GM23338 (cell line): ENCODE measurements at regions not wholly inside any gene's neighbourhood (a gene's known extent, or its start where the extent isn't known, plus 50 kb on each side); places are given as distances from the start of the nearest gene placed in this dataset.

Experiments
- ATAC-seq: fragments of 200-7000 bp; cut with Tn5 transposase; 3 replicates; pipeline ENCODE4 v1.9.1; 2020
- DNase-seq: peaks from one replicate; pipeline ENCODE4 v3.0.0-alpha.2; 2015; ENCODE audit warnings: low spot score
- H2AFZ ChIP-seq: fragments of 200-600 bp; sonication (generic); 2 replicates; pipeline ENCODE4 v1.8.0; 2016; ENCODE audit warnings: antibody characterized with exemption, mild to moderate bottlenecking, moderate library complexity
- H3F3A ChIP-seq: fragments of 200-600 bp; sonication (generic); replicated peaks from 2 replicates; pipeline ENCODE4 v1.8.0; 2017; ENCODE audit warnings: antibody characterized with exemption, mixed run types, low read depth
- H3K27ac ChIP-seq: fragments of 200-600 bp; sonication (generic); 2 replicates; pipeline ENCODE4 v1.6.1; 2016; ENCODE audit warnings: low read depth
- H3K27me3 ChIP-seq: fragments of 200-600 bp; sonication (generic); 2 replicates; pipeline ENCODE4 v1.8.0; 2016; ENCODE audit warnings: mild to moderate bottlenecking, mixed run types, moderate library complexity; ENCODE audit not compliant: insufficient read depth
- H3K36me3 ChIP-seq: fragments of 200-600 bp; sonication (generic); 2 replicates; pipeline ENCODE4 v1.8.0; 2016; ENCODE audit warnings: mild to moderate bottlenecking; ENCODE audit not compliant: insufficient read depth
- H3K4me1 ChIP-seq: fragments of 200-600 bp; sonication (generic); 2 replicates; pipeline ENCODE4 v1.8.0; 2016; ENCODE audit warnings: mild to moderate bottlenecking, moderate library complexity; ENCODE audit not compliant: insufficient read depth
- H3K4me2 ChIP-seq: fragments of 200-600 bp; sonication (generic); 2 replicates; pipeline ENCODE4 v1.7.1; 2017; ENCODE audit warnings: mixed run types
- H3K4me3 ChIP-seq: fragments of 200-600 bp; sonication (generic); 2 replicates; pipeline ENCODE4 v1.6.1; 2016; ENCODE audit warnings: mixed run types
- H3K79me2 ChIP-seq: fragments of 200-600 bp; sonication (generic); replicated peaks from 2 replicates; pipeline ENCODE4 v1.8.0; 2017; ENCODE audit warnings: mild to moderate bottlenecking; ENCODE audit not compliant: insufficient read depth
- H3K9me2 ChIP-seq: fragments of 200-600 bp; sonication (generic); 2 replicates; pipeline ENCODE4 v1.8.0; 2017; ENCODE audit not compliant: insufficient read depth
- H4K20me1 ChIP-seq: fragments of 200-600 bp; sonication (generic); replicated peaks from 2 replicates; pipeline ENCODE4 v1.8.0; 2017; ENCODE audit warnings: mild to moderate bottlenecking; ENCODE audit not compliant: insufficient read depth
- H3K27ac Mint-ChIP-seq: 2 replicates; pipeline ENCODE4 v1.8.0; 2020; ENCODE audit warnings: inconsistent platforms, mild to moderate bottlenecking, moderate library complexity, mixed read lengths
- H3K27me3 Mint-ChIP-seq: 3 replicates; pipeline ENCODE4 v1.8.0; 2022; ENCODE audit warnings: low read depth, mild to moderate bottlenecking, moderate library complexity, mixed read lengths, inconsistent platforms; ENCODE audit not compliant: insufficient read depth, poor library complexity
- H3K36me3 Mint-ChIP-seq: 3 replicates; pipeline ENCODE4 v1.8.0; 2021; ENCODE audit warnings: low read depth, mild to moderate bottlenecking, inconsistent platforms, moderate library complexity, mixed read lengths
- H3K4me1 Mint-ChIP-seq: 3 replicates; pipeline ENCODE4 v1.8.0; 2020; ENCODE audit warnings: mild to moderate bottlenecking, inconsistent platforms, mixed read lengths
- H3K4me3 Mint-ChIP-seq: 3 replicates; pipeline ENCODE4 v1.8.0; 2021; ENCODE audit warnings: moderate library complexity, mild to moderate bottlenecking, inconsistent platforms, mixed read lengths
- H3K9me3 Mint-ChIP-seq: 3 replicates; pipeline ENCODE4 v1.8.0; 2020; ENCODE audit warnings: moderate library complexity, mild to moderate bottlenecking, inconsistent platforms, mixed read lengths
- EZH2 ChIP-seq: fragments of 200-600 bp; sonication (generic); IDR thresholded peaks from one replicate; pipeline ENCODE4 v1.8.0; 2017; ENCODE audit warnings: antibody characterized with exemption, mild to moderate bottlenecking, low read depth; ENCODE audit not compliant: unreplicated experiment
- NANOG ChIP-seq: IDR thresholded peaks from 2 replicates; pipeline ENCODE4 v1.6.1; 2016; ENCODE audit warnings: antibody characterized with exemption, borderline replicate concordance
- ZNF331 ChIP-seq: fragments of 250-450 bp; sonication (Bioruptor Pico); IDR thresholded peaks from 2 replicates; pipeline ENCODE4 v1.5.0; 2020; ENCODE audit warnings: low read depth, mild to moderate bottlenecking, moderate library complexity
- TF ChIP-seq, protein P1 (sequence below): fragments of 250-450 bp; sonication (Bioruptor Pico); IDR thresholded peaks from 2 replicates; pipeline ENCODE4 v1.5.0; 2020; ENCODE audit warnings: mild to moderate bottlenecking, moderate library complexity
- TF ChIP-seq, protein P2 (sequence below): IDR thresholded peaks from one replicate; pipeline ENCODE4 v1.6.1; 2018; ENCODE audit warnings: antibody characterized with exemption; ENCODE audit not compliant: unreplicated experiment
- TF ChIP-seq, protein P3 (sequence below), 2 experiments: fragments of 200-600 bp in 1 of 2; sonication (generic) in 1 of 2; conservative IDR thresholded peaks; 2 replicates each; pipeline versions ENCODE4 v1.5.1 to v1.6.1; 2016 to 2017; ENCODE audit warnings: antibody characterized with exemption in 2 of 2, low read depth in 2 of 2, mild to moderate bottlenecking in 2 of 2, moderate library complexity in 1 of 2

DNA sequence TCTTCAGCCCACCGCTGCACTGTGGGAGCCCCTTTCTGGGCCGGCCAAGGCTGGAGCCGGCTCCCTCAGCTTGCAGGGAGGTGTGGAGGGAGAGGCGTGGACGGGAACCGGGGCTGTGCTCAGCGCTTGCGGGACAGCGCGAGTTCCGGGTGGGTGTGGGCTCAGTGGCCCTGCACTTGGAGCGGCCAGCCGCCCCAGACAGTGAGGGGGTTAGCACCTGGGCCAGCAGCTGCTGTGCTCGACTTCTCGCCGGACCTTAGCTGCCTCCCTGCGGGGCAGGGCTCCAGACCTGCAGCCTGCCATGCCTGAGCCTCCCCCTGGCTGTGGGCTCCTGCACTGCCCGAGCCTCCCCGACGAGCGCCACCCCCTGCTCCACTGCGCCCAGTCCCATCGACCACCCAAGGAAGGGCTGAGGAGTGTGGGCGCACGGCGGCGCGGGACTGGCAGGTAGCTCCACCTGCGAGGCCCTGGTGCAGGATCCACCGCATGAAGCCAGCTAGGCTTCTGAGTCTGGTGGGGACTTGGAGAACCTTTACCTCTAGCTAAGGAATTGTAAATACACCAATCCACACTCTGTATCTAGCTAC is 92.9 kb upstream of the MAST4 start (continued):
- TF ChIP-seq, protein P1, sequence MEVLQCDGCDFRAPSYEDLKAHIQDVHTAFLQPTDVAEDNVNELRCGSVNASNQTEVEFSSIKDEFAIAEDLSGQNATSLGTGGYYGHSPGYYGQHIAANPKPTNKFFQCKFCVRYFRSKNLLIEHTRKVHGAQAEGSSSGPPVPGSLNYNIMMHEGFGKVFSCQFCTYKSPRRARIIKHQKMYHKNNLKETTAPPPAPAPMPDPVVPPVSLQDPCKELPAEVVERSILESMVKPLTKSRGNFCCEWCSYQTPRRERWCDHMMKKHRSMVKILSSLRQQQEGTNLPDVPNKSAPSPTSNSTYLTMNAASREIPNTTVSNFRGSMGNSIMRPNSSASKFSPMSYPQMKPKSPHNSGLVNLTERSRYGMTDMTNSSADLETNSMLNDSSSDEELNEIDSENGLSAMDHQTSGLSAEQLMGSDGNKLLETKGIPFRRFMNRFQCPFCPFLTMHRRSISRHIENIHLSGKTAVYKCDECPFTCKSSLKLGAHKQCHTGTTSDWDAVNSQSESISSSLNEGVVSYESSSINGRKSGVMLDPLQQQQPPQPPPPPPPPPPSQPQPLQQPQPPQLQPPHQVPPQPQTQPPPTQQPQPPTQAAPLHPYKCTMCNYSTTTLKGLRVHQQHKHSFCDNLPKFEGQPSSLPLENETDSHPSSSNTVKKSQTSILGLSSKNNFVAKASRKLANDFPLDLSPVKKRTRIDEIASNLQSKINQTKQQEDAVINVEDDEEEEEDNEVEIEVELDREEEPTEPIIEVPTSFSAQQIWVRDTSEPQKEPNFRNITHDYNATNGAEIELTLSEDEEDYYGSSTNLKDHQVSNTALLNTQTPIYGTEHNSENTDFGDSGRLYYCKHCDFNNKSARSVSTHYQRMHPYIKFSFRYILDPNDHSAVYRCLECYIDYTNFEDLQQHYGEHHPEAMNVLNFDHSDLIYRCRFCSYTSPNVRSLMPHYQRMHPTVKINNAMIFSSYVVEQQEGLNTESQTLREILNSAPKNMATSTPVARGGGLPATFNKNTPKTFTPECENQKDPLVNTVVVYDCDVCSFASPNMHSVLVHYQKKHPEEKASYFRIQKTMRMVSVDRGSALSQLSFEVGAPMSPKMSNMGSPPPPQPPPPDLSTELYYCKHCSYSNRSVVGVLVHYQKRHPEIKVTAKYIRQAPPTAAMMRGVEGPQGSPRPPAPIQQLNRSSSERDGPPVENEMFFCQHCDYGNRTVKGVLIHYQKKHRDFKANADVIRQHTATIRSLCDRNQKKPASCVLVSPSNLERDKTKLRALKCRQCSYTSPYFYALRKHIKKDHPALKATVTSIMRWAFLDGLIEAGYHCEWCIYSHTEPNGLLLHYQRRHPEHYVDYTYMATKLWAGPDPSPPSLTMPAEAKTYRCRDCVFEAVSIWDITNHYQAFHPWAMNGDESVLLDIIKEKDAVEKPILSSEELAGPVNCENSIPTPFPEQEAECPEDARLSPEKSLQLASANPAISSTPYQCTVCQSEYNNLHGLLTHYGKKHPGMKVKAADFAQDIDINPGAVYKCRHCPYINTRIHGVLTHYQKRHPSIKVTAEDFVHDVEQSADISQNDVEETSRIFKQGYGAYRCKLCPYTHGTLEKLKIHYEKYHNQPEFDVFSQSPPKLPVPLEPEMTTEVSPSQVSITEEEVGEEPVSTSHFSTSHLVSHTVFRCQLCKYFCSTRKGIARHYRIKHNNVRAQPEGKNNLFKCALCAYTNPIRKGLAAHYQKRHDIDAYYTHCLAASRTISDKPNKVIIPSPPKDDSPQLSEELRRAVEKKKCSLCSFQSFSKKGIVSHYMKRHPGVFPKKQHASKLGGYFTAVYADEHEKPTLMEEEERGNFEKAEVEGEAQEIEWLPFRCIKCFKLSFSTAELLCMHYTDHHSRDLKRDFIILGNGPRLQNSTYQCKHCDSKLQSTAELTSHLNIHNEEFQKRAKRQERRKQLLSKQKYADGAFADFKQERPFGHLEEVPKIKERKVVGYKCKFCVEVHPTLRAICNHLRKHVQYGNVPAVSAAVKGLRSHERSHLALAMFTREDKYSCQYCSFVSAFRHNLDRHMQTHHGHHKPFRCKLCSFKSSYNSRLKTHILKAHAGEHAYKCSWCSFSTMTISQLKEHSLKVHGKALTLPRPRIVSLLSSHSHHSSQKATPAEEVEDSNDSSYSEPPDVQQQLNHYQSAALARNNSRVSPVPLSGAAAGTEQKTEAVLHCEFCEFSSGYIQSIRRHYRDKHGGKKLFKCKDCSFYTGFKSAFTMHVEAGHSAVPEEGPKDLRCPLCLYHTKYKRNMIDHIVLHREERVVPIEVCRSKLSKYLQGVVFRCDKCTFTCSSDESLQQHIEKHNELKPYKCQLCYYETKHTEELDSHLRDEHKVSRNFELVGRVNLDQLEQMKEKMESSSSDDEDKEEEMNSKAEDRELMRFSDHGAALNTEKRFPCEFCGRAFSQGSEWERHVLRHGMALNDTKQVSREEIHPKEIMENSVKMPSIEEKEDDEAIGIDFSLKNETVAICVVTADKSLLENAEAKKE (CRISPR knock-in tag), result no peak
- TF ChIP-seq, protein P2, sequence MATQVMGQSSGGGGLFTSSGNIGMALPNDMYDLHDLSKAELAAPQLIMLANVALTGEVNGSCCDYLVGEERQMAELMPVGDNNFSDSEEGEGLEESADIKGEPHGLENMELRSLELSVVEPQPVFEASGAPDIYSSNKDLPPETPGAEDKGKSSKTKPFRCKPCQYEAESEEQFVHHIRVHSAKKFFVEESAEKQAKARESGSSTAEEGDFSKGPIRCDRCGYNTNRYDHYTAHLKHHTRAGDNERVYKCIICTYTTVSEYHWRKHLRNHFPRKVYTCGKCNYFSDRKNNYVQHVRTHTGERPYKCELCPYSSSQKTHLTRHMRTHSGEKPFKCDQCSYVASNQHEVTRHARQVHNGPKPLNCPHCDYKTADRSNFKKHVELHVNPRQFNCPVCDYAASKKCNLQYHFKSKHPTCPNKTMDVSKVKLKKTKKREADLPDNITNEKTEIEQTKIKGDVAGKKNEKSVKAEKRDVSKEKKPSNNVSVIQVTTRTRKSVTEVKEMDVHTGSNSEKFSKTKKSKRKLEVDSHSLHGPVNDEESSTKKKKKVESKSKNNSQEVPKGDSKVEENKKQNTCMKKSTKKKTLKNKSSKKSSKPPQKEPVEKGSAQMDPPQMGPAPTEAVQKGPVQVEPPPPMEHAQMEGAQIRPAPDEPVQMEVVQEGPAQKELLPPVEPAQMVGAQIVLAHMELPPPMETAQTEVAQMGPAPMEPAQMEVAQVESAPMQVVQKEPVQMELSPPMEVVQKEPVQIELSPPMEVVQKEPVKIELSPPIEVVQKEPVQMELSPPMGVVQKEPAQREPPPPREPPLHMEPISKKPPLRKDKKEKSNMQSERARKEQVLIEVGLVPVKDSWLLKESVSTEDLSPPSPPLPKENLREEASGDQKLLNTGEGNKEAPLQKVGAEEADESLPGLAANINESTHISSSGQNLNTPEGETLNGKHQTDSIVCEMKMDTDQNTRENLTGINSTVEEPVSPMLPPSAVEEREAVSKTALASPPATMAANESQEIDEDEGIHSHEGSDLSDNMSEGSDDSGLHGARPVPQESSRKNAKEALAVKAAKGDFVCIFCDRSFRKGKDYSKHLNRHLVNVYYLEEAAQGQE, result no peak
- no peak for TF ChIP-seq NANOG

DNA sequence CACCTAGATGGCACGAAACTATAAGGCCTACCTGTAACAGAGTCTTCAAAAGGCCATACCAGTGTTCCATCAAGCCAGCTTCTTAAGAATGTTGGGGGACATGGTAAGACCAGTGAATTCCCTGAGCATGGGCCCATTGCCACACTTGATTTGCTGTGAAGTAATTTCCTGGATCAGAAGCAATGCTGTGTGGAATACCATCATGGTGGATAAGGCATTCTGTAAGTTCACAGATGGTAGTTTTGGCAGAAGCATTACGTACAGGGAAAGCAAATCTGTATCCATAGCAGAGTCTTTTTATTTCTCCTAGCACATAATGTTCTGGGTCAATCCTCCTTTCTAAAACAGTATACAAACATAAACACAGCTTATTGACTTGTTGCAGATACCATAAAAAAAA is 89.1 kb upstream of the MAST4 start:
- no peak overlapping the region for H3K4me2 ChIP-seq
- Mint-ChIP-seq H3K9me3 (peaks cover 14% of the 10 kb centered on the region; the same call in 2 of the 3 replicates), H3K27me3 (no peaks in the 10 kb centered on the region), H3K4me1 (no peaks in the 10 kb centered on the region), H3K4me3 (no peak overlapping the region), H3K27ac (no peak overlapping the region), H3K36me3 (no peaks in the 10 kb centered on the region; the same call in 2 of the 3 replicates)
- no peaks in the 10 kb centered on the region for H3K79me2 ChIP-seq
- H3F3A ChIP-seq, result no peaks in the 10 kb centered on the region
- peaks cover 10% of the 10 kb centered on the region; the same call in 1 of the 2 replicates for H3K9me2 ChIP-seq
- H3K36me3 ChIP-seq, result no peaks in the 10 kb centered on the region
- H3K4me1 ChIP-seq, result no peaks in the 10 kb centered on the region
- H2AFZ ChIP-seq, result no peak overlapping the region
- no peaks in the 10 kb centered on the region for H3K27me3 ChIP-seq
- H4K20me1 ChIP-seq, result no peaks in the 10 kb centered on the region
- ATAC-seq, result no peak
- DNase-seq, result no peak
- H3K4me3 ChIP-seq, result no peak overlapping the region
- H3K27ac ChIP-seq, result no peak overlapping the region
- TF ChIP-seq EZH2, result no peak
- TF ChIP-seq, protein P2, result no peak
- no peak for TF ChIP-seq ZNF331 (CRISPR knock-in tag)
- TF ChIP-seq, protein P3, sequence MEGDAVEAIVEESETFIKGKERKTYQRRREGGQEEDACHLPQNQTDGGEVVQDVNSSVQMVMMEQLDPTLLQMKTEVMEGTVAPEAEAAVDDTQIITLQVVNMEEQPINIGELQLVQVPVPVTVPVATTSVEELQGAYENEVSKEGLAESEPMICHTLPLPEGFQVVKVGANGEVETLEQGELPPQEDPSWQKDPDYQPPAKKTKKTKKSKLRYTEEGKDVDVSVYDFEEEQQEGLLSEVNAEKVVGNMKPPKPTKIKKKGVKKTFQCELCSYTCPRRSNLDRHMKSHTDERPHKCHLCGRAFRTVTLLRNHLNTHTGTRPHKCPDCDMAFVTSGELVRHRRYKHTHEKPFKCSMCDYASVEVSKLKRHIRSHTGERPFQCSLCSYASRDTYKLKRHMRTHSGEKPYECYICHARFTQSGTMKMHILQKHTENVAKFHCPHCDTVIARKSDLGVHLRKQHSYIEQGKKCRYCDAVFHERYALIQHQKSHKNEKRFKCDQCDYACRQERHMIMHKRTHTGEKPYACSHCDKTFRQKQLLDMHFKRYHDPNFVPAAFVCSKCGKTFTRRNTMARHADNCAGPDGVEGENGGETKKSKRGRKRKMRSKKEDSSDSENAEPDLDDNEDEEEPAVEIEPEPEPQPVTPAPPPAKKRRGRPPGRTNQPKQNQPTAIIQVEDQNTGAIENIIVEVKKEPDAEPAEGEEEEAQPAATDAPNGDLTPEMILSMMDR (conservative IDR thresholded peaks at IDR 0.05; ENCODE audit: low read depth in 2 of 2), result no peak
